GM12873 (cell line): ENCODE measurements at regions not wholly inside any gene's neighbourhood (a gene's known extent, or its start where the extent isn't known, plus 50 kb on each side); places are given as distances from the start of the nearest gene placed in this dataset.

Experiments
- TF ChIP-seq, protein P1 (sequence below): IDR thresholded peaks from 2 replicates; pipeline ENCODE4 v1.5.1; 2012; ENCODE audit warnings: low read depth, mild to moderate bottlenecking, moderate library complexity, low read length, control low read depth; ENCODE audit not compliant: insufficient read depth; ENCODE audit errors: missing control alignments

DNA sequence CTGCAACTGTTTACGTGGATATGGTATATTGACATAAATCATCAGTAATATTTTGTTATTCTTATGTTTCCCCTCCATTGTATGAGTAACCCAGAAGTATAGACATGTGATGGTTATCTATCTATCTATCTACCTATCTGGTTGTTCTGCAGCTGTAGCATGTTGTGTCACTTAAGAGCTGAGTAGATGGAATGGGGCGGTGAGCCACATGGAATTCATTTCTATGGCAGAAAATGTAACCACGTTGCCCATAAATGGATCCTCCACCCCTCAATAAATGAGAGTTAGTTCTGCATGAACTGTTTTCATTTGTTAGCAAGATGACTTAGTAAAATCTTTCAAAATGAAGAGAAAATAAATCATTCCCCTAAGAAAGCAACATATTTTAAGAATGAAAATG lies 553.2 kb downstream of the MAT2B start:
- TF ChIP-seq, protein P1, sequence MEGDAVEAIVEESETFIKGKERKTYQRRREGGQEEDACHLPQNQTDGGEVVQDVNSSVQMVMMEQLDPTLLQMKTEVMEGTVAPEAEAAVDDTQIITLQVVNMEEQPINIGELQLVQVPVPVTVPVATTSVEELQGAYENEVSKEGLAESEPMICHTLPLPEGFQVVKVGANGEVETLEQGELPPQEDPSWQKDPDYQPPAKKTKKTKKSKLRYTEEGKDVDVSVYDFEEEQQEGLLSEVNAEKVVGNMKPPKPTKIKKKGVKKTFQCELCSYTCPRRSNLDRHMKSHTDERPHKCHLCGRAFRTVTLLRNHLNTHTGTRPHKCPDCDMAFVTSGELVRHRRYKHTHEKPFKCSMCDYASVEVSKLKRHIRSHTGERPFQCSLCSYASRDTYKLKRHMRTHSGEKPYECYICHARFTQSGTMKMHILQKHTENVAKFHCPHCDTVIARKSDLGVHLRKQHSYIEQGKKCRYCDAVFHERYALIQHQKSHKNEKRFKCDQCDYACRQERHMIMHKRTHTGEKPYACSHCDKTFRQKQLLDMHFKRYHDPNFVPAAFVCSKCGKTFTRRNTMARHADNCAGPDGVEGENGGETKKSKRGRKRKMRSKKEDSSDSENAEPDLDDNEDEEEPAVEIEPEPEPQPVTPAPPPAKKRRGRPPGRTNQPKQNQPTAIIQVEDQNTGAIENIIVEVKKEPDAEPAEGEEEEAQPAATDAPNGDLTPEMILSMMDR: no peak

- TF ChIP-seq, protein P1: no peak
Measured at GRCh38 chr5:164059471-164059870, 554.1 kb downstream of the MAT2B start.

DNA sequence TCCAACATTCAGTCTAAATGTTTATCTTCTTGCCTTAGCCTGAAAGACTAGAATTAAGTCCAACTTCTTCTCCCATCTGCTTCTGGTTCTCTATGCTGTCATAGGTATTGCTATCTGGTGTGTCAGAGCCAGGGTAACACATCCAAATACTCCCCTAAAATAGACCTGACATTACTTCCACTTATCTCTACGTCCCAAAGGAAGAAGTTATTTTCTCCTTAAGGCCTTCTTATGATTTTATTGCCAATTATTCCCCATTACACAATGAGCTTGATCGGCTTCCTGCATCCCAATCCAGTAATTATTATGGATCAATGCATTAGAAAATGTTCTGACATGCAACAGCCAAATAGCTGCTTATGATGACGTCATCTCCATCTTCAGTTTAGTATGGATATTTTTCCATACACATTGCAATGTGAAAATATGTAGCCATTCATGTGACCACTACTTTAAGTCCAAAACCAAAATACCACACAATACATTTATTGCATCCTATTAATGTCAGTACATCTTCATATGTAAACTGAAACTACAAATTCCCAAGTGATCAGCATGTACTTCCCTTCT lies 555.5 kb downstream of the MAT2B start:
- TF ChIP-seq, protein P1: no peak

GRCh38 chr5:164062304-164062703 lies 556.9 kb downstream of the MAT2B start:
- TF ChIP-seq, protein P1: no peak

GRCh38 chr5:164065266-164065665 lies 559.8 kb downstream of the MAT2B start:
- TF ChIP-seq, protein P1: no peak

DNA sequence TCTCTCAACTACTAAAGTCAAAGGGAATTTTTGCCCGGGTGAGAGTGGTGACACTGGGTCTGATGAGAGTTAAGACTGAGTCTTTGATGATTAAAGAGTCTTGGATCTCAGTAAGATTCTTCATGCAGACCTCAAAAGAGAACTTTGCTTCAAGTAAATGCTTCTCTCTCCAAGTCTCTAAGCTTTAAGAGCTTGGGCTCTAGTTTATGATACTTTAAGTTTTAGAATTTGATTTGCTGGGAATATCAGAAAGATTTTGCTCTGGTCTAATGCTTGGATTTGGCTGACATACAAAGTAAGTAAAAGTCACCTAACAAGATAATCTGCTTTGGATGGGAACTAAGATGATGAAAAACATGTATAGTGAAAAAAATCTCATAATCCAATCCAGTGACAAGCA lies 566.3 kb downstream of the MAT2B start:
- TF ChIP-seq, protein P1: no peak

DNA sequence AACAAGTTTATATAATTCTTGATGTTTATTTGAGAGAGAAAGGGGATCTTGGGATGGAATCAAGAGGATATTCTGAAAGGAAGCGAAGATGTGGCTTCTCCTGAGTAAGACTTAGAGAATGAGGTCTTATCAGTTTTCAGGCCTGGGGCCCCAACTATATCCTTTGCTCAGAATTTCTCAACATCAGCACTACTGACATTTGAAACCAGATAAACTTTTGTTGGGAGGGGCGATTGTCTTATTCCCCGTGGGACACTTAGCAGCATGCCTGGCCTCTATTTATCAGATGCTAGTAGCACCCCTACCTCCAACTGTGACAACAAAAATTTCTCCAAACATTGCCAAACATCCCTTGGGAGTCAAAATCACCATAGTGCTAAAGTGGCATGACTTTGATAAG lies 567.7 kb downstream of the MAT2B start:
- TF ChIP-seq, protein P1: no peak

- TF ChIP-seq, protein P1: no peak
Measured at GRCh38 chr5:164076556-164076955, 571.1 kb downstream of the MAT2B start.
